Parathyroid adenoma (tissue), 2 donors: ENCODE measurements at regions not wholly inside any gene's neighbourhood (a gene's known extent, or its start where the extent isn't known, plus 50 kb on each side); places are given as distances from the start of the nearest gene placed in this dataset.

Experiments used
- H2AFZ ChIP-seq: fragments of 300-600 bp; sonication (generic); one replicate; pipeline ENCODE4 v1.7.0; 2017; ENCODE audit warnings: antibody characterized with exemption, mild to moderate bottlenecking
- H3K27ac ChIP-seq: fragments of 300-600 bp; sonication (generic); one replicate; pipeline ENCODE4 v1.7.0; 2017
- H3K27me3 ChIP-seq: fragments of 300-600 bp; sonication (generic); one replicate; pipeline ENCODE4 v1.7.0; 2017; ENCODE audit warnings: low read length; ENCODE audit not compliant: control insufficient read depth, insufficient read depth
- H3K36me3 ChIP-seq: fragments of 300-600 bp; sonication (generic); one replicate; pipeline ENCODE4 v1.7.0; 2017; ENCODE audit warnings: low read length; ENCODE audit not compliant: control insufficient read depth, insufficient read depth
- H3K4me1 ChIP-seq: fragments of 300-600 bp; sonication (generic); one replicate; pipeline ENCODE4 v1.7.0; 2017; ENCODE audit warnings: control low read depth
- H3K4me2 ChIP-seq: fragments of 300-600 bp; sonication (generic); one replicate; pipeline ENCODE4 v1.7.0; 2017; ENCODE audit warnings: low read length
- H3K4me3 ChIP-seq: fragments of 300-600 bp; sonication (generic); one replicate; pipeline ENCODE4 v1.7.0; 2017; ENCODE audit warnings: low read depth, low read length
- H3K79me2 ChIP-seq: fragments of 300-600 bp; sonication (generic); one replicate; pipeline ENCODE4 v1.7.0; 2017; ENCODE audit warnings: control low read depth
- H3K9ac ChIP-seq: fragments of 300-600 bp; sonication (generic); one replicate; pipeline ENCODE4 v1.7.0; 2017; ENCODE audit warnings: mild to moderate bottlenecking
- H3K9me3 ChIP-seq: fragments of 300-600 bp; sonication (generic); one replicate; pipeline ENCODE4 v1.7.0; 2017; ENCODE audit warnings: low read length; ENCODE audit not compliant: control insufficient read depth
- TF ChIP-seq, protein P1 (sequence below): fragments of 300-600 bp; sonication (generic); IDR thresholded peaks from one replicate; pipeline ENCODE4 v1.7.0; 2017; ENCODE audit warnings: antibody characterized with exemption, mild to moderate bottlenecking
- donor health status: primary hyperparathyroidism.

DNA sequence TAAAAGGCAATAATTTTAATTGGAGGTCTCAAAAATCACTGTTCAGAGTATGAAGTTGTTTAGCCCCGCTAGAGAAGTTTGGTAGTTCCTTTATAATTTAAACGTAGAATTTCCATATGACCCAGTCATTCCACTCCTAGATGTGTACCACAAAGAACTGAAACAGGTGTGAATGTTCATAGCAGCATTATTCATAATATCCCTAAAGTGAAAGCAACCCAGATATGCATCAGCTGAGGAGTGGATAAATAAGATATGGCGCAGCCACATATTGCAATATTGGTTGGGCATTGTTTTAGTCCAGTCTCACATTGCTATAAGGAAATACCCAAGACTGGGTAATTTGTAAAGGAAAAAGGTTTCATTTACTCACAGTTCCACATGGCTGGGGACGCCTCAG, 976.2 kb downstream of the NLGN4Y start:
- Histone ChIP-seq H3K36me3 (no peaks in the 10 kb centered on the region), H3K27ac (no peak overlapping the region)
- TF ChIP-seq, protein P1, sequence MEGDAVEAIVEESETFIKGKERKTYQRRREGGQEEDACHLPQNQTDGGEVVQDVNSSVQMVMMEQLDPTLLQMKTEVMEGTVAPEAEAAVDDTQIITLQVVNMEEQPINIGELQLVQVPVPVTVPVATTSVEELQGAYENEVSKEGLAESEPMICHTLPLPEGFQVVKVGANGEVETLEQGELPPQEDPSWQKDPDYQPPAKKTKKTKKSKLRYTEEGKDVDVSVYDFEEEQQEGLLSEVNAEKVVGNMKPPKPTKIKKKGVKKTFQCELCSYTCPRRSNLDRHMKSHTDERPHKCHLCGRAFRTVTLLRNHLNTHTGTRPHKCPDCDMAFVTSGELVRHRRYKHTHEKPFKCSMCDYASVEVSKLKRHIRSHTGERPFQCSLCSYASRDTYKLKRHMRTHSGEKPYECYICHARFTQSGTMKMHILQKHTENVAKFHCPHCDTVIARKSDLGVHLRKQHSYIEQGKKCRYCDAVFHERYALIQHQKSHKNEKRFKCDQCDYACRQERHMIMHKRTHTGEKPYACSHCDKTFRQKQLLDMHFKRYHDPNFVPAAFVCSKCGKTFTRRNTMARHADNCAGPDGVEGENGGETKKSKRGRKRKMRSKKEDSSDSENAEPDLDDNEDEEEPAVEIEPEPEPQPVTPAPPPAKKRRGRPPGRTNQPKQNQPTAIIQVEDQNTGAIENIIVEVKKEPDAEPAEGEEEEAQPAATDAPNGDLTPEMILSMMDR, result no peak

DNA sequence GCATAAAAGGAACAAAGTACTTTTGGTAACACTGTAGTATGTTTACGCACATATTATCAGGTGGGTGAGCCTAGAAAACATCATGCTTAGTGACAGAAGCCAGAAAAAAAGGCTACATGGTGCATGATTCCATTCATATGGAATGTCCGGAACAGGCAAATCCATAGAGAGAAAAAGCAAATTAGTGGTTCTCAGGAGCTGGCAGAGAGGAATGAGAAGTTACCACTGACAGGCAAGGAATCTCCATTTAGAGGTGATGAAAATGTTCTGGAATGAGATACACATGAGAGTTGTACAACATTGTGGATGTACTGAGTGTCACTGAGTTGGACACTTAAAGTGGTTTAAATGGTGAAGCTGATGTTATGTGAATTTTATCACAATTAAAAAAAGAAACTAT, 976.9 kb downstream of the NLGN4Y start:
- no peak overlapping the region for H3K4me3 ChIP-seq
- H3K4me2 ChIP-seq, result no peak overlapping the region
- TF ChIP-seq, protein P1, result no peak
- H3K4me1 ChIP-seq, result no peaks in the 10 kb centered on the region
- H3K27me3 ChIP-seq, result no peaks in the 10 kb centered on the region
- H3K79me2 ChIP-seq, result no peaks in the 10 kb centered on the region
- no peaks in the 10 kb centered on the region for H3K36me3 ChIP-seq
- no peak overlapping the region for H2AFZ ChIP-seq
- no peaks in the 10 kb centered on the region for H3K9me3 ChIP-seq
- H3K9ac ChIP-seq, result no peak overlapping the region
- H3K27ac ChIP-seq, result no peak overlapping the region

More for the DNA sequence above, 976.2 kb downstream of the NLGN4Y start:
- no peak overlapping the region for H3K4me3 ChIP-seq
- H3K27me3 ChIP-seq, result no peaks in the 10 kb centered on the region
- H3K9me3 ChIP-seq, result no peaks in the 10 kb centered on the region
- H3K4me1 ChIP-seq, result no peaks in the 10 kb centered on the region
- H2AFZ ChIP-seq, result no peak overlapping the region
- no peaks in the 10 kb centered on the region for H3K79me2 ChIP-seq
- H3K9ac ChIP-seq, result no peak overlapping the region
- no peak overlapping the region for H3K4me2 ChIP-seq

DNA sequence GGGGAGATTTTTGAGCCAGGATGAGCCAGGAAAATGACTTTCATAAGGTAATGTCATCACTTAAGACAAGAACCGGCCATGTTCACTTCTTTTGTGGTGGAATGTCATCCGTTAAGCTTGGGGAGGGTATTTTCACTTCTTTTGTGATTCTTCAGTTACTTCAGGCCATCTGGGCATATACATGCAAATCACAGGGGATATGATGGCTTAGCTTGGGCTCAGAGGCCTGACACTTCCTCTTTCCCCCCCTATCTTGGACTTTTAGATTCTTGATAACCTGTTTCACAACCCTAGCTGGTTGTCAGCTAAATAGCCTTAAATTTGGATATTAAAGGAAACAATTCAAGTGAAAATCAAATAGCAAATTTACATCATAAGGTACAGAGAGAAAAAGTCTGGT, 986.0 kb downstream of the NLGN4Y start:
- Histone ChIP-seq H3K4me3 (no peak overlapping the region), H3K36me3 (no peaks in the 10 kb centered on the region), H3K79me2 (no peaks in the 10 kb centered on the region), H3K4me1 (no peaks in the 10 kb centered on the region), H3K27ac (no peak overlapping the region), H3K9me3 (no peaks in the 10 kb centered on the region), H3K27me3 (no peaks in the 10 kb centered on the region), H3K4me2 (no peak overlapping the region), H3K9ac (no peak overlapping the region), H2AFZ (no peak overlapping the region)
- TF ChIP-seq, protein P1, result no peak

DNA sequence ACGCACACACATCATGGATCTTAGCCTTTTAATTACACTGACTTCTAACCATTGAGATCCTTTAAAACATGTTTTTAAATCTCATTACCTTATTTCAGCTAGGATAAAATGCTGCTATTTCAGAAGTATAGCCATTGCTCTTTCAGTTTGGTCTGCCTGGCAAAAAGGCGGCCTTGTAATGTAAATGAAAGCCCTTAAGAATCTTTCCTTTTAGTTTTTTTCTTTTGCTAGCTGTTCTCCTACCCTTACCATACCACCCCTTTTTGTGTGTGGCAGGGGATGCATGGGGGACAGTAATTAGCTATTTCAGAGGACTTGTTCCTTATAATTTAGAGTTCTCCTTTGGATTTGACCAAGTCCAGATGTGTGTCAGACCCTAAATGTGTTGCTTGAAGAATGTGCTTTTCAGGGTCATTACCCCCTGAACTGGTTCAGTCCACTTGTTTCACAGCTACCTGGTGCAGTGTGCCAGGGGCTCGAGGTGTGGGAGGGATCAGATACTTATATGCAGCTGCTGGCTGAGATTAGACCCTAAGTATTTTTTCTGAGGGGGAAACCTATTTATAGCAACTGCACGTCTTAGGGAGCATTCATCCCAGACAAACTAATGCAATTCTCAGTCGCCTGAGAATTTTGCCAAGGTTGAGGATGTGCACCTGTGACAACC, 986.8 kb downstream of the NLGN4Y start:
- no peaks in the 10 kb centered on the region for H3K9me3 ChIP-seq
- H3K79me2 ChIP-seq, result no peaks in the 10 kb centered on the region
- H3K4me1 ChIP-seq, result no peaks in the 10 kb centered on the region
- TF ChIP-seq, protein P1, result no peak
- H3K27me3 ChIP-seq, result no peaks in the 10 kb centered on the region
- H3K4me3 ChIP-seq, result no peak overlapping the region
- H3K27ac ChIP-seq, result no peak overlapping the region
- no peak overlapping the region for H3K4me2 ChIP-seq
- H2AFZ ChIP-seq, result no peak overlapping the region
- H3K9ac ChIP-seq, result no peak overlapping the region
- H3K36me3 ChIP-seq, result no peaks in the 10 kb centered on the region

DNA sequence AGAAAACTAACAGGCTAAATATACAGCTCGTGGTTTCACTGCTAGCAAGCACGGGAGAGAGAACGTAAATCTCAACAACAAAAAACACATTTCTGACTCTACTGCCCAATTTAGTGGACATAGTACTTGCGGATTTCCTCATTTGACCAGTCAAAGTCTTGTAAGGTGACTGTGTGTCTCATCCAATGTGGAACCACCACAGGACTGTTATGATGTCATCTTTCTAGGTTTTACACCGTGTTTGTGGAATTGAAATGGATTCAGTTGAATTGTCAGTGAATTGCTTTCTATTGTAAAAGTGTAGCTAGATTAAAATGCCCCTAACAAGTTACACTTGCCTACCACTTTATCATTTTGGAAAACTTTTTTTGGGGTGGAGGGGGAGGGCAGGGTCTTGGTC, 1010.8 kb downstream of the NLGN4Y start:
- no peaks in the 10 kb centered on the region for H3K9me3 ChIP-seq
- H3K79me2 ChIP-seq, result no peaks in the 10 kb centered on the region
- H3K4me1 ChIP-seq, result no peaks in the 10 kb centered on the region
- H3K9ac ChIP-seq, result no peak overlapping the region
- H3K4me2 ChIP-seq, result no peak overlapping the region
- no peaks in the 10 kb centered on the region for H3K36me3 ChIP-seq
- no peak overlapping the region for H2AFZ ChIP-seq
- TF ChIP-seq, protein P1, result no peak
- H3K27me3 ChIP-seq, result no peaks in the 10 kb centered on the region
- H3K4me3 ChIP-seq, result no peak overlapping the region
- no peak overlapping the region for H3K27ac ChIP-seq
